Bronchial epithelial cell (primary cell): ENCODE measurements at regions not wholly inside any gene's neighbourhood (a gene's known extent, or its start where the extent isn't known, plus 50 kb on each side); places are given as distances from the start of the nearest gene placed in this dataset.

ENCODE experiments used
- DNase-seq: peaks from one replicate; pipeline ENCODE4 v3.0.0-alpha.2; 2010; ENCODE audit warnings: low read depth
- FAIRE-seq: peaks from 2 replicates; lab custom pipeline; 2011; peaks lifted over from hg19 to GRCh38; lab: Jason Lieb, UNC
- H3K27me3 ChIP-seq: 2 replicates; pipeline ENCODE4 v1.5.1; 2011; ENCODE audit warnings: low read length; ENCODE audit not compliant: control insufficient read depth, insufficient read depth
- H3K36me3 ChIP-seq: 2 replicates; pipeline ENCODE4 v1.5.1; 2011; ENCODE audit warnings: low read length; ENCODE audit not compliant: control insufficient read depth, insufficient read depth
- H3K4me3 ChIP-seq: 2 replicates; pipeline ENCODE4 v1.5.1; 2011; ENCODE audit warnings: mild to moderate bottlenecking, low read depth, low read length, control low read depth
- CTCF ChIP-seq: IDR thresholded peaks from 2 replicates; pipeline ENCODE4 v1.5.1; 2011; ENCODE audit warnings: mild to moderate bottlenecking, moderate library complexity, low read length, control low read depth, inconsistent platforms; ENCODE audit not compliant: insufficient read depth, severe bottlenecking

DNA sequence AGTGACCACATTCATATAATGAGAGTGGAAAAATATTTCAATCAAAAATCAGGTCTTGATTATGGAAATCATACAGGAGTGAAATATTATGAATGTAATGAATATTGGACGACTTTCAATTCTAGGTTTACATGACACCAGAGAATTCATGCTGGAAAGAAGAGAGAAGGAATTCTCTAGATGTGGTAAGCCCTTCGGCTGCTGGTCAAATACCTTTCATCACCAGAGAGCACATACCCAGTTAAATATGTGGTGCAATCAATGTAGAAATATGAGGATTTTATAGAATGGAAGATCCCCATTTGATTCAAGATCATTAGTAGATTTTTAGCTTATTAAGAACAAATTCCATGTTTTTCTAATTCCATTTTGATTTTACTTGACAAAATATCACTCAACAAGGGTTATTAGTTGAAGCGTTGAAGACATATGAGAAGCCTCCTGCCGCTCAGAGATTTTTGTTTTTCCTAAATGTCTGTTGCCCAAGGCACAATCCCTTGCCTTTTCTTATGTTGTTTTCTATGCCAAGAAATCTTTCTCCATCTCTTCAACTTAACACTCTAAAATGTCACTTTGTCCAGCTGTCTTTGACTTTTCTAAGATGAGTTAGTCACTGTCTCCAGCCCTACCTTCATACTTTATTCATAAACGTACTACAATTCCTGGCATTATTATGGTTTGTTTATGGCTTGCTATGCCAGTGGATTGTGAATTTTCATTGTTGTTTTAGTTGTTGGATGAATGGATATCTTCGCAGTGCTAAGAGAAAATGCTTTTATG lies 72.8 kb upstream of the ZDHHC17 start:
- FAIRE-seq: no peak
- no peak for TF ChIP-seq CTCF

GRCh38 chr12:76692846-76693245 lies 71.1 kb upstream of the ZDHHC17 start:
- FAIRE-seq (no peak), DNase-seq (no peak)
- Histone ChIP-seq H3K36me3 (no peaks in the 10 kb centered on the region), H3K4me3 (no peak overlapping the region), H3K27me3 (no peaks in the 10 kb centered on the region)
- no peak for TF ChIP-seq CTCF

More for the DNA sequence above, 72.8 kb upstream of the ZDHHC17 start:
- Histone ChIP-seq H3K27me3 (no peaks in the 10 kb centered on the region), H3K36me3 (no peaks in the 10 kb centered on the region), H3K4me3 (no peak overlapping the region)
- DNase-seq: no peak

DNA sequence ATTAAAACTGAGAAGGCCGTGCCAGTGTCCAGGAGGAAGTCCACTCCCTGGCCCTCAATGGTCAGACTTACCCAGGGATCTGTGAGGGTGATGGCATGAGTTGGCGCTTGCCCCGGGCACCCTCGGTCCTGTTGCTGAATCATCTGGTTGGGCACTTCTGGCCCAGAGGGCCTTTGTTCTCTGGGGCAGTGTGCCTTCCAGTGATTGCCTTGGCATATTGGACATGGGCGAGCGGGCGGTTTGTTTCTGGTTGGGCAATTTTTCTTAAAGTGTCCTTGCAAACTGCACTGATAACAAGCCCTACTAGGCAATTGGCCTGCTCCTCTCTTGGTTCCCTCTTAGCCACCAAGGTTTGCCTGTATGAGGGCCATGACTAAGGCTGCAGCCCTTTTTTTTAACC lies 69.5 kb upstream of the ZDHHC17 start:
- Histone ChIP-seq H3K27me3 (no peaks in the 10 kb centered on the region), H3K36me3 (no peaks in the 10 kb centered on the region)
- no peak for DNase-seq

DNA sequence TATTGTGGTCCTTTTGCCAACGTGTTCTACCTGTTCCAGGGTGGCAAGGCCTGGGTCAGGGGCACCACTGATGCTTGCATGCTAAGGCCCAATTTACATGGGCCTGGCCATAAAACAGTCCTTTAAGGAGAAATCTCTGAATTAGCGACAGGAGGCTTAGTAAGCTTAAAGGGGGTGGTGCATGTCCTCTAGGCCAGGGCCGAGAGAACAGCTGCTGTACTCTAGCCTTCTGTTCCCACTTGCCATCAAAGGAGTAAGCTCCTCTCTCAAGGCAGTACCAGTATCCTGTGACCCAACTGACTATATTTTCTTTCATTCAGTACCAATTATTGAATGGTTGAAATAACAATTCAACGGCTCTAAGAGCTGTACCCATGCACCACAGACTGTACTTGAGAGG lies 67.7 kb upstream of the ZDHHC17 start:
- no peak for FAIRE-seq
- H3K4me3 ChIP-seq: no peak overlapping the region
- no peak for DNase-seq
- no peak for TF ChIP-seq CTCF
- H3K27me3 ChIP-seq: no peaks in the 10 kb centered on the region
- no peaks in the 10 kb centered on the region for H3K36me3 ChIP-seq

More for the DNA sequence above, 69.5 kb upstream of the ZDHHC17 start:
- no peak for FAIRE-seq
- no peak overlapping the region for H3K4me3 ChIP-seq
- no peak for TF ChIP-seq CTCF

GRCh38 chr12:76697849-76698248 lies 66.1 kb upstream of the ZDHHC17 start:
- Histone ChIP-seq H3K4me3 (no peak overlapping the region), H3K27me3 (no peaks in the 10 kb centered on the region), H3K36me3 (no peaks in the 10 kb centered on the region)
- TF ChIP-seq CTCF: no peak
- DNase-seq (no peak), FAIRE-seq (no peak)

- DNase-seq: peak; percentile 34
- FAIRE-seq: no peak
- TF ChIP-seq CTCF: no peak
- H3K4me3 ChIP-seq: no peak overlapping the region
- no peaks in the 10 kb centered on the region for H3K27me3 ChIP-seq
- no peaks in the 10 kb centered on the region for H3K36me3 ChIP-seq
Observed at GRCh38 chr12:76698316-76698715, 65.6 kb upstream of the ZDHHC17 start.
